GM12892 (cell line): ENCODE measurements at regions not wholly inside any gene's neighbourhood (a gene's known extent, or its start where the extent isn't known, plus 50 kb on each side); places are given as distances from the start of the nearest gene placed in this dataset.

Source experiments
- POLR2A ChIP-seq: IDR thresholded peaks from 2 replicates; pipeline ENCODE4 v1.6.1; 2011; ENCODE audit warnings: low read depth, low read length, control low read depth
- POLR2AphosphoS5 ChIP-seq: IDR thresholded peaks from 2 replicates; pipeline ENCODE4 v1.6.1; 2011; ENCODE audit warnings: low read depth, low read length, control low read depth

DNA sequence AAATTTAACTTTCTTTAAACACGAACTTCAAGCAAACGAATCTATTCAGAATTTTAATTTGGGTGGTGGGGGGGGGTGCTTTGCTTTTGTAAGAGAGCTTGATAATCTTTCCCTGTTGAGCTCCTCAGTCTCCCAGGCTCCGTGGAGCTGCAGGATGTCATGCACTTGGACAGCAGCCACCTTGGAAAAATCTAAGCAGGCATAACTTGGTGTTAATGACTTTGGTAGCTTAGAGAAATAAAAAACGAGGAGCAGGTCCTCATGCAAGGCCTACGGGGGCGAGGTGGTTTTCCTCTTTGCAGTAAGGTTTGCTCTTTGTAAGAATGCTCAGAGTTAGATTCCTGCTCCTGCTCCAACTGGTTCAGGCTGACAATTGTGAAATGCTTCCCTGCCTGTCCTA, 102.3 kb downstream of the EDN1 start:
- no peak for TF ChIP-seq POLR2AphosphoS5
- no peak for TF ChIP-seq POLR2A
